ENCODE measurements at regions not wholly inside any gene's neighbourhood (a gene's known extent, or its start where the extent isn't known, plus 50 kb on each side); places are given as distances from the start of the nearest gene placed in this dataset.

DNA sequence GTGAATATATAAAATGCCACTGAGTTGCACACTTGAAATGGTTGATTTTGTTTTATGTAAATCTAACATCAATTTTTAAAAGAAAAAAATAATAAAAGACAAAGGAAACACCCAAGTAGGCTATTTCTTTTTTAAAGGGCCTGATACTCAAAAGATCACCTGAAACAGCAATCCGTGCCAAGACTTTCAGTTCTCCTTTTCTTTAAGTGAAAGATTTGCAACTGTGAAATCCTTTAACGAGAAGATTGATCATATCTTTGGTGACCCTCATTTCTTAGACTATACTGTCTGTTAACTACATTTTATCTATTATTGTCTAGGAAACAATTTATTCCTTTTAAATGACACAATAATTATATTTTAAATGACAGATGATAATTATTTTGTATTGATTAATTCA, 1841.5 kb downstream of the LRRC4C start:
- H3K4me1 Mint-ChIP-seq: no peaks in the 10 kb centered on the region
- no peaks in the 10 kb centered on the region for H3K27me3 ChIP-seq (ENCODE audit: control insufficient read depth, insufficient read depth, low read length, poor library complexity, severe bottlenecking)
- H3K4me3 ChIP-seq (ENCODE audit: low read length): no peak overlapping the region
- no peak overlapping the region for H3K27ac ChIP-seq (ENCODE audit: low read depth, low read length)
- DNase-seq: no peak
- TF ChIP-seq CTCF (conservative IDR thresholded peaks at IDR 0.05): no peak
- no peaks in the 10 kb centered on the region for H3K27me3 Mint-ChIP-seq (ENCODE audit: insufficient read depth)
- no peak overlapping the region for H3K9ac ChIP-seq (ENCODE audit: extremely low read depth, low read length, poor library complexity, severe bottlenecking)
- 86 to 98% methylated on average over 1 to 2 of the region's 2 CpGs for WGBS, 2 experiments (ENCODE audit: insufficient coverage in 1 of 2, insufficient read length in 1 of 2)
- H3K4me1 ChIP-seq (ENCODE audit: control insufficient read depth, insufficient read depth, low read length): no peaks in the 10 kb centered on the region
- H3K9me3 Mint-ChIP-seq: peaks cover 4% of the 10 kb centered on the region
- H3K9me3 ChIP-seq (ENCODE audit: control insufficient read depth, low read length): no peaks in the 10 kb centered on the region
- no peaks in the 10 kb centered on the region for H3K36me3 ChIP-seq (ENCODE audit: control insufficient read depth, insufficient read depth, low read length)
- H3K36me3 Mint-ChIP-seq (ENCODE audit: low read depth): no peaks in the 10 kb centered on the region
- H3K4me3 Mint-ChIP-seq: no peak overlapping the region
- H3K27ac Mint-ChIP-seq: no peak overlapping the region

GRCh38 chr11:39589391-39589790, 1870.1 kb downstream of the LRRC4C start:
- Histone ChIP-seq H3K4me1 (ENCODE audit: control insufficient read depth, insufficient read depth, low read length) (no peaks in the 10 kb centered on the region), H3K27me3 (ENCODE audit: control insufficient read depth, insufficient read depth, low read length, poor library complexity, severe bottlenecking) (no peaks in the 10 kb centered on the region), H3K9me3 (ENCODE audit: control insufficient read depth, low read length) (no peaks in the 10 kb centered on the region), H3K4me3 (ENCODE audit: low read length) (no peak overlapping the region), H3K9ac (ENCODE audit: extremely low read depth, low read length, poor library complexity, severe bottlenecking) (no peak overlapping the region), H3K36me3 (ENCODE audit: control insufficient read depth, insufficient read depth, low read length) (no peaks in the 10 kb centered on the region), H3K27ac (ENCODE audit: low read depth, low read length) (no peak overlapping the region)
- Mint-ChIP-seq H3K4me3 (no peak overlapping the region), H3K4me1 (peaks cover 7% of the 10 kb centered on the region), H3K27ac (no peak overlapping the region), H3K9me3 (no peaks in the 10 kb centered on the region), H3K27me3 (ENCODE audit: insufficient read depth) (no peaks in the 10 kb centered on the region), H3K36me3 (ENCODE audit: low read depth) (no peaks in the 10 kb centered on the region)
- DNase-seq: no peak
- WGBS, 2 experiments (ENCODE audit: insufficient coverage in 1 of 2, insufficient read length in 1 of 2): 86 to 100% methylated on average over 1 of the region's 1 CpG
- no peak for TF ChIP-seq CTCF (conservative IDR thresholded peaks at IDR 0.05)

DNA sequence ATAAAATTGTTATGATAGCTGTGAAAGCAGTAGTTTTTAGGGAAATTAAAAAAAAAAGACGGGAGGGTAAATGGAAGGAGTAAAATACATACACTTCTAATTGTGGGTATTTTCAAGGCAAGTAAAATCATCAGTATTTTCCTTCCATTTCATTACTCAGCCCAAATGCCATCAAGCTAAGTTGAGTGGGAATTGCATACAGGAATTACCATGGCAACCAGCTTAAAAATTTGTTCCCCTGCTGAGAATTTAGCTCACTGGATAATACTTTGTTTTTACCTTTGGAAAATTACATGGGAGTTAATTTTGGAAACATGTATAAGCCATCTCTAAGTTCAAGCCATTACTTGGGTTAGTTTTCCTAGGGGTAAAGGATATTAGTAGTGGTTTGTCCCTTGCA, 1873.4 kb downstream of the LRRC4C start:
- 100% methylated on average over 1 of the region's 1 CpG; no CpG with 5 or more reads in 1 of the 2 experiments for WGBS, 2 experiments (ENCODE audit: insufficient coverage in 1 of 2, insufficient read length in 1 of 2)
- Mint-ChIP-seq H3K36me3 (ENCODE audit: low read depth) (no peaks in the 10 kb centered on the region), H3K27me3 (ENCODE audit: insufficient read depth) (no peaks in the 10 kb centered on the region)

More for the DNA sequence above, 1873.4 kb downstream of the LRRC4C start:
- DNase-seq: no peak
- no peak overlapping the region for H3K27ac ChIP-seq (ENCODE audit: low read depth, low read length)
- no peaks in the 10 kb centered on the region for H3K9me3 Mint-ChIP-seq
- H3K9ac ChIP-seq (ENCODE audit: extremely low read depth, low read length, poor library complexity, severe bottlenecking): no peak overlapping the region
- no peaks in the 10 kb centered on the region for H3K27me3 ChIP-seq (ENCODE audit: control insufficient read depth, insufficient read depth, low read length, poor library complexity, severe bottlenecking)
- H3K4me1 ChIP-seq (ENCODE audit: control insufficient read depth, insufficient read depth, low read length): no peaks in the 10 kb centered on the region
- H3K4me3 ChIP-seq (ENCODE audit: low read length): no peak overlapping the region
- H3K9me3 ChIP-seq (ENCODE audit: control insufficient read depth, low read length): no peaks in the 10 kb centered on the region
- no peak overlapping the region for H3K27ac Mint-ChIP-seq
- H3K4me1 Mint-ChIP-seq: no peaks in the 10 kb centered on the region
- no peak for TF ChIP-seq CTCF (conservative IDR thresholded peaks at IDR 0.05)
- no peaks in the 10 kb centered on the region for H3K36me3 ChIP-seq (ENCODE audit: control insufficient read depth, insufficient read depth, low read length)
- H3K4me3 Mint-ChIP-seq: no peak overlapping the region

Measured in endodermal cell (in vitro differentiated cells).